Neutrophil (primary cell): ENCODE measurements at regions not wholly inside any gene's neighbourhood (a gene's known extent, or its start where the extent isn't known, plus 50 kb on each side); places are given as distances from the start of the nearest gene placed in this dataset.

ENCODE experiments used
- H3K27ac ChIP-seq: fragments of 200-600 bp; sonication (generic); 2 replicates; pipeline ENCODE4 v1.5.1; 2016; ENCODE audit warnings: mild to moderate bottlenecking, moderate library complexity
- H3K27me3 ChIP-seq: fragments of 200-600 bp; sonication (generic); 2 replicates; pipeline ENCODE4 v1.6.0; 2016; ENCODE audit warnings: mild to moderate bottlenecking
- H3K36me3 ChIP-seq: fragments of 200-600 bp; sonication (generic); 2 replicates; pipeline ENCODE4 v1.5.1; 2017
- H3K4me1 ChIP-seq, 2 experiments: fragments of 200-600 bp in 1 of 2; sonication (generic) in 1 of 2; 1 replicate in 1 of 2; 2 replicates in 1 of 2; pipeline versions ENCODE4 v1.5.1 to v1.6.1; 2013 to 2016; ENCODE audit warnings: low read depth in 1 of 2, low read length in 1 of 2, mild to moderate bottlenecking in 1 of 2, moderate library complexity in 1 of 2; ENCODE audit not compliant: control insufficient read depth in 1 of 2, insufficient read depth in 1 of 2
- H3K4me3 ChIP-seq, 2 experiments: fragments of 200-600 bp in 1 of 2; sonication (generic) in 1 of 2; 1 replicate in 1 of 2; 2 replicates in 1 of 2; pipeline ENCODE4 v1.5.1; 2013 to 2016; ENCODE audit warnings: low read depth in 1 of 2, low read length in 1 of 2, mild to moderate bottlenecking in 1 of 2, moderate library complexity in 1 of 2
- H3K9me3 ChIP-seq: fragments of 200-600 bp; sonication (generic); 2 replicates; pipeline ENCODE4 v1.5.1; 2016
- TF ChIP-seq, protein P1 (sequence below): fragments of 200-600 bp; sonication (generic); IDR thresholded peaks from 2 replicates; pipeline ENCODE4 v1.5.1; 2016; ENCODE audit warnings: antibody characterized with exemption

DNA sequence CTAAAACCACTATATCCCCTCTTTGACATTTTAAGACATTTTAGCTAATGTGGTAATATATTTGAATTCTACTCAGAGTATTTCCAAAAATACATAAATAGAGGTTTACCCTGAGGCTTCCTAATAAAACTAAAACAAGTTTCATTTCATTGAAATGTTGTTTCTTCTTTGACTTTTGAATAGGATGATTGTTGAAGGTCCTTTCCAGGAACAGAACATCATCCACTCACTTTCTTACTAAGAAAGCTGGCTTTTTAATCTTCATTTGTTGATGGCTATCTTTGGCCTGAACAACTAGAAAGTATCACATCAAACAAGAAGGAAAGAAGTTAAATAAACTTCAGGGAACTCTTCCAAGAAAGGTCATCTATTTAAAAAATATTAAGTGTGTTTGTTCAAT is 169.7 kb downstream of the RAP2B start:
- Histone ChIP-seq H3K4me3 (no peak overlapping the region), H3K27me3 (no peaks in the 10 kb centered on the region), H3K4me1 (no peaks in the 10 kb centered on the region), H3K9me3 (no peaks in the 10 kb centered on the region), H3K36me3 (no peaks in the 10 kb centered on the region), H3K27ac (no peak overlapping the region)
- TF ChIP-seq, protein P1, sequence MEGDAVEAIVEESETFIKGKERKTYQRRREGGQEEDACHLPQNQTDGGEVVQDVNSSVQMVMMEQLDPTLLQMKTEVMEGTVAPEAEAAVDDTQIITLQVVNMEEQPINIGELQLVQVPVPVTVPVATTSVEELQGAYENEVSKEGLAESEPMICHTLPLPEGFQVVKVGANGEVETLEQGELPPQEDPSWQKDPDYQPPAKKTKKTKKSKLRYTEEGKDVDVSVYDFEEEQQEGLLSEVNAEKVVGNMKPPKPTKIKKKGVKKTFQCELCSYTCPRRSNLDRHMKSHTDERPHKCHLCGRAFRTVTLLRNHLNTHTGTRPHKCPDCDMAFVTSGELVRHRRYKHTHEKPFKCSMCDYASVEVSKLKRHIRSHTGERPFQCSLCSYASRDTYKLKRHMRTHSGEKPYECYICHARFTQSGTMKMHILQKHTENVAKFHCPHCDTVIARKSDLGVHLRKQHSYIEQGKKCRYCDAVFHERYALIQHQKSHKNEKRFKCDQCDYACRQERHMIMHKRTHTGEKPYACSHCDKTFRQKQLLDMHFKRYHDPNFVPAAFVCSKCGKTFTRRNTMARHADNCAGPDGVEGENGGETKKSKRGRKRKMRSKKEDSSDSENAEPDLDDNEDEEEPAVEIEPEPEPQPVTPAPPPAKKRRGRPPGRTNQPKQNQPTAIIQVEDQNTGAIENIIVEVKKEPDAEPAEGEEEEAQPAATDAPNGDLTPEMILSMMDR, result no peak

DNA sequence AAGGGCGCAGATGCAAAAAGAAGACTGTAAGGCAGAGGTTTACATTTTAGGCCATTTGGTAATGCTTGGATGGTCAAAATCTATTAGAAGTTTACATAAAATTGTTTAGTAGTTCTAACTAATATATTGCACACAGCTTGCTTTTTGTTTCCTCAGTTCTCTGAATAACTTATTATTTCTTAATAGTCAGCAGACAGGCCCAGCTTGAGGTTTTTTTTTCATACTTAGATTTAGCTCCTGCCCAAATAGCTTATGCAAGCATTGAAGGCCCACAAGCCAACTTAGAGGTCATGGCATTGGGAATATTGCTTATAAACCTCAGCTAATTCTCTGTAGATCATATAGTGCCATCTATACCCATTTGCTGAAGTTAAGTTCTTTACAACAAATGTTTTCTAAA is 172.5 kb downstream of the RAP2B start:
- no peak overlapping the region for H3K4me3 ChIP-seq
- TF ChIP-seq, protein P1, result no peak
- H3K27me3 ChIP-seq, result no peaks in the 10 kb centered on the region
- H3K9me3 ChIP-seq, result no peaks in the 10 kb centered on the region
- no peaks in the 10 kb centered on the region for H3K36me3 ChIP-seq
- no peak overlapping the region for H3K27ac ChIP-seq
- no peaks in the 10 kb centered on the region for H3K4me1 ChIP-seq

DNA sequence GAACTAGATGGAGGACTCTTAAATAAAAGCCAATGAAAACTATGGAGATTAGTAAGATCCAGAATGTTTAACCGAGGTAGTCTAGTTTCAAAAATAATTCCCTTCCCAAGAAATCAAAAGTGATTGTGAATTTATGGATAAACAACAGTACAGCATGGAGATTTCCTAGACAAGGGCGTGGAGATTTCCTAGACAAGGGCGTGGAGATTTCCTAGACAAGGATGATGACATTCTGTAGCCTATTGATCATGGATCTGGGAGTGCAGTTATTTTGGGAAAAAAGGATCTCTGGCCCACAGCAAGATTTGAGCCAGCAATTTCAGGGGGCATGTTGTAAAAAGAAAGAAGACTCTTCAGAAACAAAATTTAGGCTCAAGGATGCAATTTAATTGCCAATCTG is 175.3 kb downstream of the RAP2B start:
- Histone ChIP-seq H3K27ac (no peak overlapping the region), H3K27me3 (no peaks in the 10 kb centered on the region), H3K4me1 (no peaks in the 10 kb centered on the region), H3K36me3 (no peaks in the 10 kb centered on the region), H3K4me3 (no peak overlapping the region), H3K9me3 (no peaks in the 10 kb centered on the region)
- TF ChIP-seq, protein P1, result no peak

DNA sequence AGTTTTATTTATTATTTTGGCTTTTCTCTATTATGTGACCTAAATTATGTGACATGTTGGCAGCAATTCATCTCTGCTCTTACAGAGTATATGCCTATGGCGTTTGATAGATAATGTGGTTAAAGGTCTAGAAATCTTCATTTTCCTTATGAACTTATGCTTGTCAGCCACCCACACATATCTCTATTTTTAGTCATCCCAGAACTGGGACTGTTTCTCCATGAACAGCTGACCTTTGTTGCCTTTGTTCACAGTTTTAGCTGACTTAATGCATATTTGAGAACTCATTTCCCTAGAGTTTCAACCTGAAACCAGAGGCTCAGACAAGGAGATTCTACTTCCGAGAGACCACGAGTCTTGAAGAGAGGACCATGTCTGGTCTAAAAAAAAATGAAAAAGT is 176.5 kb downstream of the RAP2B start:
- H3K27ac ChIP-seq, result no peak overlapping the region
- no peaks in the 10 kb centered on the region for H3K9me3 ChIP-seq
- H3K27me3 ChIP-seq, result no peaks in the 10 kb centered on the region
- no peaks in the 10 kb centered on the region for H3K4me1 ChIP-seq
- TF ChIP-seq, protein P1, result no peak
- no peak overlapping the region for H3K4me3 ChIP-seq
- H3K36me3 ChIP-seq, result no peaks in the 10 kb centered on the region

DNA sequence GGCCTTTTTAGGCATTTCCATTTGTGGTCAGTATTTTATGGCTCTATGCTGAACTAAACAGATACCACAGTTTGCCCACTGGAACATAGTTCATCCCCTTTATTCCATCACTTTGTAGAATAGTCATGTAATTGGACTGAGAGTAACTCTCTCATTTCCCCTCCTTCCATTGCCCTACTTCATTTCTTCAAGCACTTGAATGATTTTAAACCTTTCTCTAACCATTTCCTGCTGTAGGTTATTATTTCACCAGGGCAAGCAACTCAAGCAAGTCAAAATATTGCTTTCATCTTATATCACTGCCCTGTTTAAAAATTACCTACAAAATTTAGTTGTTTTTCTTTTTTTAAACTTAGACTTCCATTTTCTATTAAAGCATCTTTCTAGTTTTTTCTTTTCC is 177.0 kb downstream of the RAP2B start:
- H3K27me3 ChIP-seq, result no peaks in the 10 kb centered on the region
- H3K4me1 ChIP-seq, result no peaks in the 10 kb centered on the region
- H3K9me3 ChIP-seq, result no peaks in the 10 kb centered on the region
- no peaks in the 10 kb centered on the region for H3K36me3 ChIP-seq
- H3K27ac ChIP-seq, result no peak overlapping the region
- no peak overlapping the region for H3K4me3 ChIP-seq
- TF ChIP-seq, protein P1, result no peak
